CD14-positive monocyte (primary cell): ENCODE measurements at regions not wholly inside any gene's neighbourhood (a gene's known extent, or its start where the extent isn't known, plus 50 kb on each side); places are given as distances from the start of the nearest gene placed in this dataset.
"Not testable (repeated sequence)": the region's sequence is repeated elsewhere in the genome, so short reads cannot be mapped to it uniquely, and the experiment has no call there.

Experiments
- DNase-seq, 3 donors: peaks; one replicate each; pipeline ENCODE4 v3.0.0-alpha.2; 2011 to 2022
- H2AFZ ChIP-seq: 2 replicates; pipeline ENCODE4 v1.6.0; 2012; ENCODE audit warnings: mild to moderate bottlenecking, low read depth, low read length, inconsistent platforms; ENCODE audit not compliant: insufficient read depth, poor library complexity, severe bottlenecking
- H3K27ac ChIP-seq, 2 donors: 1 replicate in 1 of 2; 2 replicates in 1 of 2; pipeline ENCODE4 v1.5.1; 2012 to 2013; ENCODE audit warnings: low read length in 2 of 2, control low read depth in 1 of 2, inconsistent platforms in 1 of 2, low read depth in 1 of 2, mild to moderate bottlenecking in 1 of 2
- H3K27me3 ChIP-seq, 2 donors: one replicate each; pipeline versions ENCODE4 v1.6.0 to v1.6.1; 2011 to 2013; ENCODE audit warnings: low read length in 2 of 2; ENCODE audit not compliant: control insufficient read depth in 2 of 2, insufficient read depth in 2 of 2
- H3K36me3 ChIP-seq, 2 donors: replicated peaks in 1 of 2; 1 replicate in 1 of 2; 2 replicates in 1 of 2; pipeline versions ENCODE4 v1.5.1 to v1.6.1; 2012 to 2013; ENCODE audit warnings: low read length in 2 of 2, control low read depth in 1 of 2, inconsistent platforms in 1 of 2, mild to moderate bottlenecking in 1 of 2; ENCODE audit not compliant: insufficient read depth in 2 of 2, control insufficient read depth in 1 of 2
- H3K4me1 ChIP-seq, 2 donors: 1 replicate in 1 of 2; 2 replicates in 1 of 2; pipeline versions ENCODE4 v1.5.1 to v1.6.1; 2012 to 2013; ENCODE audit warnings: low read length in 2 of 2, control low read depth in 1 of 2, inconsistent platforms in 1 of 2, mild to moderate bottlenecking in 1 of 2, moderate library complexity in 1 of 2; ENCODE audit not compliant: insufficient read depth in 2 of 2, control insufficient read depth in 1 of 2
- H3K4me2 ChIP-seq: replicated peaks from 2 replicates; pipeline ENCODE3; 2012; ENCODE audit warnings: low read length, moderate library complexity, mild to moderate bottlenecking; ENCODE audit not compliant: poor library complexity, severe bottlenecking; ENCODE audit errors: extremely low read depth
- H3K4me3 ChIP-seq, 3 experiments: fragments of 200-600 bp in 1 of 3; sonication (generic) in 1 of 3; replicated peaks in 1 of 3; 1 replicate in 2 of 3; 2 replicates in 1 of 3; pipeline ENCODE4 v1.5.1; 2011 to 2013; ENCODE audit warnings: low read length in 3 of 3, mild to moderate bottlenecking in 3 of 3, control low read depth in 2 of 3, low read depth in 2 of 3, inconsistent platforms in 1 of 3, moderate library complexity in 1 of 3
- H3K79me2 ChIP-seq: 2 replicates; pipeline ENCODE4 v1.6.0; 2012; ENCODE audit warnings: mild to moderate bottlenecking, control low read depth, inconsistent platforms, low read length, moderate library complexity; ENCODE audit not compliant: insufficient read depth
- H3K9ac ChIP-seq: 2 replicates; pipeline ENCODE4 v1.6.0; 2017; ENCODE audit warnings: low read length, mild to moderate bottlenecking; ENCODE audit not compliant: insufficient read depth, poor library complexity, severe bottlenecking
- H3K9me3 ChIP-seq, 2 donors: replicated peaks in 1 of 2; 1 replicate in 1 of 2; 2 replicates in 1 of 2; pipeline versions ENCODE4 v1.5.1 to v1.6.1; 2012 to 2013; ENCODE audit warnings: low read length in 2 of 2, control low read depth in 1 of 2; ENCODE audit not compliant: control insufficient read depth in 1 of 2, insufficient read depth in 1 of 2
- H4K20me1 ChIP-seq: 2 replicates; pipeline ENCODE4 v1.6.0; 2012; ENCODE audit warnings: mild to moderate bottlenecking, low read length, control low read depth, moderate library complexity; ENCODE audit not compliant: insufficient read depth
- H3K27ac Mint-ChIP-seq, 7 donors: one replicate each; pipeline ENCODE4 v1.8.0; 2020; ENCODE audit warnings: mild to moderate bottlenecking in 7 of 7, mixed read lengths in 7 of 7, moderate library complexity in 6 of 7, inconsistent platforms in 2 of 7
- H3K27me3 Mint-ChIP-seq, 3 donors: one replicate each; pipeline ENCODE4 v1.8.0; 2021 to 2022; ENCODE audit warnings: low read depth in 3 of 3, mild to moderate bottlenecking in 3 of 3, mixed read lengths in 3 of 3, moderate library complexity in 3 of 3, inconsistent platforms in 1 of 3
- H3K36me3 Mint-ChIP-seq, 2 donors: one replicate each; pipeline ENCODE4 v1.8.0; 2020; ENCODE audit warnings: mixed read lengths in 2 of 2, inconsistent platforms in 1 of 2, mild to moderate bottlenecking in 1 of 2
- H3K4me1 Mint-ChIP-seq: one replicate; pipeline ENCODE4 v1.8.0; 2020; ENCODE audit warnings: mild to moderate bottlenecking, mixed read lengths
- H3K4me3 Mint-ChIP-seq, 2 donors: one replicate each; pipeline ENCODE4 v1.8.0; 2020; ENCODE audit warnings: mild to moderate bottlenecking in 2 of 2, mixed read lengths in 2 of 2, moderate library complexity in 1 of 2
- H3K9me3 Mint-ChIP-seq, 7 donors: one replicate each; pipeline ENCODE4 v1.8.0; 2020 to 2022; ENCODE audit warnings: mixed read lengths in 7 of 7, mild to moderate bottlenecking in 6 of 7, moderate library complexity in 6 of 7, inconsistent platforms in 2 of 7
- CTCF ChIP-seq: fragments of 200-600 bp; IDR thresholded peaks from one replicate; pipeline ENCODE4 v1.8.0; 2022; ENCODE audit warnings: antibody characterized with exemption, mild to moderate bottlenecking
- WGBS: methylation state at CpG from one replicate; pipeline ENCODE4 v1.1.5; 2013; ENCODE audit warnings: missing lambda C conversion rate; ENCODE audit not compliant: insufficient coverage; 5-methylcytosine and 5-hydroxymethylcytosine counted together
- intact Hi-C, 2 donors: fragments of 100-400 bp; cut with micrococcal nuclease; formaldehyde crosslinking; loops; one replicate each; pipeline versions ENCODE4 v1.15.0 to v1.15.1; 2023

GRCh38 chr1:166391279-166392066 is 224.7 kb upstream of the FAM78B start:
- no peaks in the 10 kb centered on the region for H3K36me3 Mint-ChIP-seq
- no peak overlapping the region for H3K9ac ChIP-seq
- TF ChIP-seq CTCF: no peak
- intact Hi-C loops: no loop called here
- no peak overlapping the region for H3K4me3 ChIP-seq
- no peak overlapping the region for H3K27ac Mint-ChIP-seq
- H3K4me1 ChIP-seq: no peaks in the 10 kb centered on the region
- WGBS: no CpG with 5 or more reads among the region's 5 CpGs
- no peaks in the 10 kb centered on the region for H3K9me3 ChIP-seq
- H3K4me2 ChIP-seq: no peak overlapping the region
- H3K79me2 ChIP-seq: no peaks in the 10 kb centered on the region
- H2AFZ ChIP-seq: no peak overlapping the region
- DNase-seq: no peak
- no peaks in the 10 kb centered on the region for H3K27me3 ChIP-seq
- no peaks in the 10 kb centered on the region for H3K4me1 Mint-ChIP-seq
- peaks cover 0 to 8% (median 0%) of the 10 kb centered on the region in 7 donors for H3K9me3 Mint-ChIP-seq
- H3K36me3 ChIP-seq: no peaks in the 10 kb centered on the region
- no peak overlapping the region for H3K27ac ChIP-seq
- H3K27me3 Mint-ChIP-seq: peaks cover 0 to 2% (median 0%) of the 10 kb centered on the region in 3 donors
- H4K20me1 ChIP-seq: no peaks in the 10 kb centered on the region
- no peak overlapping the region for H3K4me3 Mint-ChIP-seq

- intact Hi-C loops: no loop called here
- Histone ChIP-seq H3K4me3 (no peak overlapping the region), H3K36me3 (no peaks in the 10 kb centered on the region), H3K9me3 (no peaks in the 10 kb centered on the region), H4K20me1 (no peaks in the 10 kb centered on the region), H3K27me3 (no peaks in the 10 kb centered on the region), H3K27ac (no peak overlapping the region), H3K4me1 (no peaks in the 10 kb centered on the region), H2AFZ (no peak overlapping the region), H3K79me2 (no peaks in the 10 kb centered on the region), H3K9ac (no peak overlapping the region), H3K4me2 (no peak overlapping the region)
- Mint-ChIP-seq H3K36me3 (no peaks in the 10 kb centered on the region), H3K9me3 (peaks cover 0 to 6% (median 0%) of the 10 kb centered on the region in 7 donors), H3K4me3 (no peak overlapping the region), H3K27ac (no peak overlapping the region), H3K4me1 (no peaks in the 10 kb centered on the region), H3K27me3 (no peaks in the 10 kb centered on the region)
- no peak for DNase-seq
- TF ChIP-seq CTCF: no peak
Measured at GRCh38 chr1:166395729-166396128, 228.9 kb upstream of the FAM78B start.

GRCh38 chr1:166409253-166410082 is 242.7 kb upstream of the FAM78B start:
- H3K4me3 ChIP-seq, DNase-seq, H3K36me3 Mint-ChIP-seq, H3K4me1 ChIP-seq, H3K27ac ChIP-seq, H3K27me3 Mint-ChIP-seq, H3K9ac ChIP-seq, H3K27me3 ChIP-seq, H3K4me2 ChIP-seq, H3K27ac Mint-ChIP-seq, intact Hi-C loops, H4K20me1 ChIP-seq, H3K4me3 Mint-ChIP-seq, H2AFZ ChIP-seq, H3K79me2 ChIP-seq, H3K36me3 ChIP-seq, H3K4me1 Mint-ChIP-seq: not testable (repeated sequence)
- H3K9me3 Mint-ChIP-seq: peaks cover 5 to 30% (median 21%) of the 10 kb centered on the region in 7 donors
- peaks cover 6 to 18% of the 10 kb centered on the region in 2 donors for H3K9me3 ChIP-seq
- WGBS: 53% methylated on average over 8 of the region's 9 CpGs
